DND-41 (cell line): ENCODE measurements at regions not wholly inside any gene's neighbourhood (a gene's known extent, or its start where the extent isn't known, plus 50 kb on each side); places are given as distances from the start of the nearest gene placed in this dataset.

ENCODE experiments used
- EZH2 ChIP-seq: IDR thresholded peaks from 3 replicates; pipeline ENCODE4 v1.6.1; 2012; ENCODE audit warnings: borderline replicate concordance, low read depth, mild to moderate bottlenecking, moderate library complexity, low read length, inconsistent platforms; ENCODE audit not compliant: severe bottlenecking
- TF ChIP-seq, protein P1 (sequence below): IDR thresholded peaks from 2 replicates; pipeline ENCODE4 v1.5.1; 2012; ENCODE audit warnings: borderline replicate concordance, low read length, moderate library complexity, mild to moderate bottlenecking; ENCODE audit not compliant: poor library complexity, severe bottlenecking; ENCODE audit errors: extremely low read depth

DNA sequence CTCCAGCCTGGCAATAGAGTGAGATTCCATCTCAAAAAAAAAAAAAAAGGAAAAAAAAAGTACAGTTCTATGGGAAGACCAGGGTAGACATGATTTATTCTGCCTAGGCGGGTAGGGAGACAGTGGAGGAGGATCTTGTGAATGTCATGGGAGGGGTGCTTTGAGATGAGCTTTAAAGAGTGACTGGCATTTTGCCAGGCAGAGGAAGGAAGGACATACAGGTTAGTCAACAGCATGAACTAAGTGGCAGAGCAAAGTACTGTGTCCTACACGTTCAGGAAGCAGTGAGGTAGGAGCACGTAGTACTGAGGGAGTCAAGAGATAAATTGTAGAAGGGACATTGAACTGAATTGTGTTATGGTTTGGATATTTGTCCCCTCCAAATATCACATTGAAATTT is 451.5 kb downstream of the TOX3 start:
- TF ChIP-seq EZH2: no peak
- TF ChIP-seq, protein P1, sequence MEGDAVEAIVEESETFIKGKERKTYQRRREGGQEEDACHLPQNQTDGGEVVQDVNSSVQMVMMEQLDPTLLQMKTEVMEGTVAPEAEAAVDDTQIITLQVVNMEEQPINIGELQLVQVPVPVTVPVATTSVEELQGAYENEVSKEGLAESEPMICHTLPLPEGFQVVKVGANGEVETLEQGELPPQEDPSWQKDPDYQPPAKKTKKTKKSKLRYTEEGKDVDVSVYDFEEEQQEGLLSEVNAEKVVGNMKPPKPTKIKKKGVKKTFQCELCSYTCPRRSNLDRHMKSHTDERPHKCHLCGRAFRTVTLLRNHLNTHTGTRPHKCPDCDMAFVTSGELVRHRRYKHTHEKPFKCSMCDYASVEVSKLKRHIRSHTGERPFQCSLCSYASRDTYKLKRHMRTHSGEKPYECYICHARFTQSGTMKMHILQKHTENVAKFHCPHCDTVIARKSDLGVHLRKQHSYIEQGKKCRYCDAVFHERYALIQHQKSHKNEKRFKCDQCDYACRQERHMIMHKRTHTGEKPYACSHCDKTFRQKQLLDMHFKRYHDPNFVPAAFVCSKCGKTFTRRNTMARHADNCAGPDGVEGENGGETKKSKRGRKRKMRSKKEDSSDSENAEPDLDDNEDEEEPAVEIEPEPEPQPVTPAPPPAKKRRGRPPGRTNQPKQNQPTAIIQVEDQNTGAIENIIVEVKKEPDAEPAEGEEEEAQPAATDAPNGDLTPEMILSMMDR: no peak
